Dedifferentiated amniotic fluid mesenchymal stem cell (primary cell): ENCODE measurements at regions not wholly inside any gene's neighbourhood (a gene's known extent, or its start where the extent isn't known, plus 50 kb on each side); places are given as distances from the start of the nearest gene placed in this dataset.
A peak's percentile ranks its signal among the peaks of the same experiment; 100 is the strongest.

ENCODE experiments used
- DNase-seq: peaks from one replicate; pipeline ENCODE4 v3.0.0-alpha.2; 2016; ENCODE audit errors: extremely low spot score

DNA sequence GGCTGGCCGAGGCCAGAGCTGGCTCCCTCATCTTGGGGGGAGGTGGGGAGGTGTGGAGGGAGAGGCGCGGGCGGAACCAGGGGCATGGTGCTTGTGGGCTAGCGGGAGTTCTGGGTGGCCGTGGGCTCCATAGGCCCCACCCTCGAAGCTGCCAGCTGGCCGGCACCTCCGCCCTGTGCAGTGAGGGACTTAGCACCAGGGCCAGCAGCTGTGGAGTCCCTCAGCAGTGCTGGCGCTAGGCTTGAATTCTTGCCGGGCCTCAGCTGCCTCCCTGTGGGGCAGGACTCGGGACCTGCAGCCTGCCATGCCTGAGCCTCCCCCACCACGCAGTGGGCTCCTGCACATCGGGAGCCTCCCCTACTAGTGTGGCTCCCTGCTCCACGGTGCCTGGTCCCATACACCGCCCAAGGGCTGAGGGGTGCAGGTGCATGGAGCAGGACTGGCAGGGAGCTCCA, 603.3 kb downstream of the PCDH18 start:
- no peak for DNase-seq

DNA sequence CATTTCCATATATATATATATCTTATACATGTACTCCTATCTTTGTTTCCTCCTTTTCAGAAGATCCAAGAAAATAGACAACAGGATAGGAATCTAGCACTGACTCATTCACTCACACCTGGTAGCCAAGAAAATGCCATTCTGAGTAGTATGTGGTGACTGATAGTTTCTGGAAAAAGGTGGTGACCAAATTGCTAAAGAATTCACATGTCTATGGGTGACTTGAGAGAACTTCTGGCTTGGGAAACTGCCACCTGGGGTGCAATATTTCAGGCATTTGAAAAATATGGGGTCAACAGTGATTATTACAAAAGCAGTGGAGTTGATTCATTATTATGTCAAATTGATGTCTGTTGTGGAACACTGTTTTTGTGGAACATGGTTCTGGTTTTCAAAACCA, 605.1 kb downstream of the PCDH18 start:
- DNase-seq, result no peak

DNA sequence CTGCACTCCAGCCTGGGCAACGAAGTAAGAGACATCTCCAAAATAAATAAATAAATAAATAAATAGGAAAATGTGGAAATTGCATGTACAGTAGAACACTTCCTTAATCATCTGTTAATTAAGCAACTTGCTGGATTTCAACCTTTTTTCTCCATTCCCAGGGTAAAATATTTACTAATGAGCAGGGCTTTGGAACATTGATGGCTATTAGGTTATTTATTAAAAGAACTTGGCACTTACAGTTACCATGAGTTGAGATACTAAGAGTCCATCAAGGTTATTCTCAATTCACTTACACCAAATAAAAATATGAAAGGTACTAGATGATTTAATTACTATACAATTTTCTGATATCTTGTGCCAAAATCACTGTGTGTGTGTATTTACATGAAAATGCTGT, 607.1 kb downstream of the PCDH18 start:
- DNase-seq, result no peak

DNA sequence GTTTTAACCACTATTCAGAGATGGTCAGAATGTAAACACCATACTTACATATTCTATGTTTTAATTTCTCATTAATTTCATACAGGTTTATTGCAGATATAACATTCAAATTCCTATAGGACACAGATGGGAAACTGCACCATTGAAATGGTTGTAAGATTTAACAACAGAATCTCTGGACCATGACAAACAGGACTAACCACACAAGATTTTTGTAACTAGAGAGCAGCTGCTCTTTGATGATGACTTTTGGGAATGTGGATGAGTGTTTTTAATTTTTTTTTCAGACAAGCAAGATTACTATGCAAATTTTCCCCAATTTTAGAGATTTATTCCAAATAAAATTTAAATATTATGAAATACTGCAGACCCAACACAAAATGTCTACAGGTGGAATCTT, 610.2 kb downstream of the PCDH18 start:
- no peak for DNase-seq

- no peak for DNase-seq
Measured at GRCh38 chr4:136920092-136920881, 612.0 kb downstream of the PCDH18 start.

DNA sequence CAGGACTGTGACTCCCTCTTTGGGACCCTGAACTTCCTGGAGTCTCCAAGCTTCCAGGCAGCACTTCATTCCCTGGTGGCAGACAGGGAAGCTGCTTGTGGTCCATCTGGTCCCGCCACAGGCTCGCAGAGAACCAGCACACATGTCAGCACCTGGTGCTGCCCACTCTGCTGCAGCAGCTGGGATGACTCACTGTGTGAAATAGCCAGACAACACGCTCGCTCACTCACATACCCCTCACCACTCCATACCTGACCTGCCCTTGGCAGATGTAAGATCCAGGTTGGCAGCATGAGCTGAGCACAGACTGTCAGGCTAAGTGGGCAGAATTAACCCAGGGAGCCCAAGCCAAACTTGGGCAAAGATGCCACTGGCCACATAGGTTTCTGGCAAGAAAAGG, 613.5 kb downstream of the PCDH18 start:
- no peak for DNase-seq

- no peak for DNase-seq
Measured at GRCh38 chr4:136917312-136918110, 614.8 kb downstream of the PCDH18 start.

DNA sequence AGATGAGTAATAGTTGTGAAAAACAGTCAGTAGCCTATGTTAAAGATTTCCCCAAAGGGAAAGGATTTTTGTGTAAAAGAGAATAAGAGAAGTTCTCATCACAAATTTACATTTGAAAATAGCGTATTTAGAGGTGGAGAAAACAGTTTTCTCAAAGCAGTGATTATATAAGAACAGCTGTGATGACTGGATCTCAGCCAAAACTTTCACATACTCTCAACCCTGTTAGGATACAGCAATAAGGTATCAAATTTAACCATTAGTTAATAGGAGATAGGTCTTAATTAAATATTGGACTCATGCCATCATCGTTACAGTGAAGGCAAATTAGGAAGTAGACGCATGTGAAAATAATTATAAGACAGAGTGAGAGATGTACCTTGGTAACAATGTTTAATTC, 622.7 kb downstream of the PCDH18 start:
- DNase-seq, result no peak

- DNase-seq, result no peak
Measured at GRCh38 chr4:136908122-136908521, 624.2 kb downstream of the PCDH18 start.

- DNase-seq, result no peak
Measured at GRCh38 chr4:136900696-136901095, 631.6 kb downstream of the PCDH18 start.

GRCh38 chr4:136898590-136899248, 633.6 kb downstream of the PCDH18 start:
- no peak for DNase-seq

DNA sequence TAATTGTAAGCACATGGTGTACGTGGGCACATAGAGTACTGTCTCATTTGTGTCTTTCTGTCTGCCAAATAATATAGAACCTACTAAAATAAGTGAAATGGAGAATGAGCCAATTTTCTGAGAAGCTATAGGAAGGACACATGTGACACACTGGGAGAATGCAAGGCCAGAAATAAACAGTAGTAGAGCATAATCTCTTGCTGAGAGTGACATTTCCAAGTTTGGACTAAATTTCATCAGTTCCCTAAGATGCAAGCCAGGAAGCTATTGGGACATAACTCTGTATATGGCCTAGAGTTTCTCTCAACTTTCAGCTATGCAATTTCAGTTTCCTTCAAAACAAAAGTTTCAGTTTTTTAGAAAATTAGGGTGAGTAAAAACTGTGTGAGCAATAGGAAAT, 638.7 kb downstream of the PCDH18 start:
- DNase-seq, result peak; percentile 61

DNA sequence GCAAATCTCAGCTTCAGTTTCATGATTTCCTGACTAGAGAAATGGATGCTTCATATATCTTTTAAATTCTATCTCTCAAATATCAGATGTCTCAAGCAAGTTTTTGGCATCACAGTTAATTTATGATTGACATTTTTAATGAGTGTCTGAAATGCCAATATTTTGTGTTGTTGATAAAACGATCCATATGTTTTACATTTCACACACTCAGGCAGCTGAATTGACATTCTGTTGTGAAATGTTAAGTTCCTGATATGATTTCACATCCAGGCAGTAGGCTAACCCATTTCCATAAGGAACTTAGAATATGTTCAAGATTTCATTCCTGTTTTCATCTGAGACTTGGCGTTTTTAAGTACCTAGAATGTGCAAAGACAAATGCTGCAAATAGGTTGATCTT, 650.6 kb downstream of the PCDH18 start:
- DNase-seq, result no peak

DNA sequence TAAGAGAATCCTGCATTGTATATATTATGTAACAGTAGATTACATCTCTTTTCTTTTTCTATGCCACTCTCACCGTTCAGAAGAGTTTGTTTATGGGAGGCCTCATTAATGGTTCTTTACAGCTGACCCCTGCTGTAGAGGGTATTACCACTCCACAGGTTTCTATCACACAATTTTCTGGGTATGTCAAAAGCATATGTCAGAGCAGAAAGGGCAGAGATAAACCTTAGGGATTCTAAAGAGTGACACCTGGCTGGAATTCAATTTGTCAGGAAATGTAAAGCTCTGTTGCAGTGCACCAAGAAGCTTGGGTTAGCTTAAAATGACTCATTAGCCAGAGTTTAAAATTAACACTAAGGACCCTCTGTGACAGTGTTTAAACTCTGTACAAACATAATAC, 658.7 kb downstream of the PCDH18 start:
- no peak for DNase-seq

GRCh38 chr4:136867465-136867864, 664.8 kb downstream of the PCDH18 start:
- no peak for DNase-seq

DNA sequence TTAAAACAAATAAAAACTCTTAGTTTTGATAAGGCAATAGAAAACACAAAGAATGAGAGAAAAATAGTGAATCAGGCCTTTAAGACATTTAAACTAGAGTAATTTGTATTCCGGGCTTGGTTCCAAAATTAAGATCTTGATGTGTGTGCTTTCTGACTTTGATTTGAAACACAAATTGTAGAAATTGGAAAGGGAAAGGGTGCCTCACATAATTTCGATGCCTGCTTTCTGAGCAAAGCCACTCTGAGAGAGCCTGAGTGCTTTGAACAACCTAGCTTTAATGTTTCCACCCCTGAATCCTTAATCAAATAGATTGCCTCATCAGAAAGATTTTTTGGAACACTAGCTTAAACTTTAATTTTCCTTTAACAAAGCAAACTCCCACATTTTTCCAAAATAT, 666.8 kb downstream of the PCDH18 start:
- DNase-seq, result peak; percentile 20

DNA sequence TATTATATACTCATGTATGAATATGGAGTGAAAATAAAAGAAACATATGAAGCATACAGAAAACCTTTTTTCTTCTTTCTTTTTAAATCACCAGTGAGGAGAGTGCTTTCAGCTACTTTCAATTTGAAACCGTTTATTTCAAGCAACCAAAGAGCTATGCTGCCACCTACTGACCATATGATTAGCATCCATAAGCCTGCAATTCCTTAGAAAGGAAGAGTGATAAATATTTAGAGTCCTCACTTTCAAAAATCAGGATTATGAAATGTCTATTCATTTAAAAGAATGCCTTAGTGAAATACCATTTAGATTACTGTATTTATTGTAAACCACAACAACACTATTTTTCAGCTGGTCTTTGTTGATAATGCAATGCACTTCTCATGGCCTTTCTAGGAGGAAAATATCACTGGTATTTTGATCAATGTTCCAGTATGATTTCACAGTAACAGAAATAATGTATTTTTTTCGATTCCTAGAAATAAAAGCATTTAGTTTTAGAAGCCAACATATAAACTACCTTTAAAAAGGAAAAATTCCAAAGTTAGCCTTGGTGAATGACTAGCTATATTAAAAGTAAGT, 667.6 kb downstream of the PCDH18 start:
- peak; percentile 92 for DNase-seq

DNA sequence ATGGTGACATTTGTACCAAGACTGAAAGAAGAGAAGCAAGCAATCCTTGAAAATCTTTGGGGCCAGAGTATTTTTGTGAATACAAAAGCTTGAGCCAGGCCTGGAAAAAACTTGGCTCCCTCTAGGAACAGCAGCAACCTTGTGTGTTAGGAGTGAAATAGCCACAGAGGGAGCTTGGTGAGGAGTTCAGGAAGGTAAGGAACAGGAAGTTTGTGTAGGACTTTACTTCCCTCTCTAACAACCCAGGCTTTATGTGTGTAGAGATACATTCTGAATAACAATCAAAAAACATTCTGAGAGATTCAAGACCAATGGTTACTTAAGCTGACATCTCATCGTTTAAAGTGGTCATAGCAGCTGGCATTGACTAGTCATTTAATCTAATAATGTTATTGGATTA, 668.5 kb downstream of the PCDH18 start:
- no peak for DNase-seq

DNA sequence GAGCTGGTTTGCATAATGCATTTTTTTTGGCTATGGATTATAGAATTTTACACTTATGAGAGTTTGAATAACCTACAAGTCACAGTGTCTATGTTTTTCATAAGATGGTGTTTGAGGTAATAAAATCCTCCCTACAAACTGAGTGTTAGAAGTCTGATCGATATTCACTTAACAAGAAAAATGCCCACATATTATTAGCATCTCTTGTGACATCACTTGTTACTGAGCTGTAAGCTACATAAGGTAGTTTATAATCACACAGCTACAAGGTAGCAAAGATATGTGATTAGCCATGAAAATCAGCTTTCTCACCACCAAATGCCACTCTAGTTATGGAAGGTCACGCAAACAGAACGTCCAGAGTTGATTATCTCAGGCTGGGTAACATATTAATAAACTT, 669.6 kb downstream of the PCDH18 start:
- DNase-seq, result no peak

GRCh38 chr4:136861091-136861490, 671.2 kb downstream of the PCDH18 start:
- no peak for DNase-seq

DNA sequence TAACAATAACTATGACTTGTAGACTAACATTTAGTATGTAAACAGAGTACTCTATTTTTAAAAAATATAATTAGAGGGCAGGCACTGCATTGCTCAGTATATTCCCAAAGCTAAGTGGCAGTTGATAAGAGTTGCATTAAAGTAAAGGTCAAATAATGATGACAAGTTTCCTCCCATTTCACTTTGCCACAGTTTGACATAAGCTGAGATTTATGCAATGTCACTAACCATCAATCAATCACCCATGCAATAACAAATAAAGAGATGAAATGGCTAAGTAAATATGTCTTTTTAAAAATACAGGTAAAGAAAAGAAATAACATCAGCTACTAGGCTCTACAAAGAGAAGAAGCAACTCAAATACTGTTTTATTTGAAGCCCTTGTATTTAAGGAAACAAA, 673.4 kb downstream of the PCDH18 start:
- no peak for DNase-seq

DNA sequence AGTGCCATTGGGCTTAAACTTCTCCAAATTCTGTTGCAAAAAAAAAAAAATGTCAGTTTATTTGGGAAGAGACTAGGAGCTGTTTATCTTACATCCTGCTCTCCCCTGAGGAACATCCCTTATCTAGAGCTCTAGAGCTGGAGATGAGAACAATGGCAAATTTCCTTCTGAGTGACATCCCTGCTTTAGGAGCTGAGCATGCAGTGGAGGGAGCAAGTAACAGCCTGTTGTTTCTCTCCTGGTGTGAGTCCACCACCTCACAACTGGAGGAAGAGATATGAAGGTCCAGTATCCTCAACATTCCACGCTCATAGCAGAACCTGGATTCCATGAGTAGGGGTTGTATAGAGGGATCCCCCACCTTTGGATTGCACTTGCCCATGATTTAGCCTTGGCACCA, 676.4 kb downstream of the PCDH18 start:
- DNase-seq, result no peak
